ENCODE measurements at regions not wholly inside any gene's neighbourhood (a gene's known extent, or its start where the extent isn't known, plus 50 kb on each side); places are given as distances from the start of the nearest gene placed in this dataset.

GRCh38 chr2:111251711-111252110 lies 131.0 kb downstream of the BCL2L11 start:
- TF ChIP-seq GABPA (IDR thresholded peaks at IDR 0.05; ENCODE audit: low read depth) (no peak), FOXM1 (IDR thresholded peaks at IDR 0.05; ENCODE audit: low read depth) (no peak), NFIC (IDR thresholded peaks at IDR 0.05; ENCODE audit: borderline replicate concordance) (no peak), RXRA (IDR thresholded peaks at IDR 0.05; ENCODE audit: borderline replicate concordance, low read depth) (no peak), CTCF (IDR thresholded peaks at IDR 0.05) (no peak), REST (IDR thresholded peaks at IDR 0.05; ENCODE audit: low read depth, low read length) (no peak), YY1 (IDR thresholded peaks at IDR 0.05; ENCODE audit: low read depth) (no peak), RFX5 (IDR thresholded peaks at IDR 0.05; ENCODE audit: low read length) (no peak), ELF1 (IDR thresholded peaks at IDR 0.05) (no peak), RAD21 (IDR thresholded peaks at IDR 0.05; ENCODE audit: low read length) (no peak), MAX (IDR thresholded peaks at IDR 0.05; ENCODE audit: low read depth) (no peak)
